Astrocyte of the cerebellum (primary cell): ENCODE measurements at regions not wholly inside any gene's neighbourhood (a gene's known extent, or its start where the extent isn't known, plus 50 kb on each side); places are given as distances from the start of the nearest gene placed in this dataset.

Source experiments
- DNase-seq: peaks from one replicate; pipeline ENCODE4 v3.0.0-alpha.2; 2011; ENCODE audit warnings: low read depth
- H3K4me3 ChIP-seq: 2 replicates; pipeline ENCODE4 v1.5.1; 2011; ENCODE audit warnings: mild to moderate bottlenecking, low read depth, low read length, moderate library complexity
- in situ Hi-C: cut with HindIII; loops from 2 replicates; pipeline ENCODE4 v1.10.0; 2017; ENCODE audit warnings: low sequenced_read_pairs
- TF ChIP-seq, protein P1 (sequence below): IDR thresholded peaks from 2 replicates; pipeline ENCODE4 v1.5.1; 2012; ENCODE audit warnings: low read length, low read depth, moderate library complexity, mild to moderate bottlenecking; ENCODE audit errors: missing control alignments

DNA sequence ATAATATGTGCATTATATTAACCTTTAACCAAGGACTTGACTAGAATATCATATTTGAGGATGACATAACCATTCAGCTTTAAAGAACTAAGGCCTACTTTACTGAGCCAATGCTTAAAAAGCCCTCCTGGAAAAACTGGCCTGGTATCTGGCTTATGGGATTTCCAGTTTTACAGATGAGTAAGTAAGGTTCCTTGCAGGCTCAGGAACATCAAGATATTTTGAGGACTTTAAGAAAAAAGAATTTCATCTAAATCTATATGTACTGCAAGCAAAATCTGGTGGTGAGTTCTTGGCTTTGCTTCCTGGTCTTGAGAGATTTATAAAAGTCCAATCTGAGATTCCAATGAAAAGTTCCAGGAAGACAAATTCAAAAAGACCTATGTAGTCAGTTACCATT lies 417.0 kb upstream of the NRXN1 start:
- no peak overlapping the region for H3K4me3 ChIP-seq
- TF ChIP-seq, protein P1, sequence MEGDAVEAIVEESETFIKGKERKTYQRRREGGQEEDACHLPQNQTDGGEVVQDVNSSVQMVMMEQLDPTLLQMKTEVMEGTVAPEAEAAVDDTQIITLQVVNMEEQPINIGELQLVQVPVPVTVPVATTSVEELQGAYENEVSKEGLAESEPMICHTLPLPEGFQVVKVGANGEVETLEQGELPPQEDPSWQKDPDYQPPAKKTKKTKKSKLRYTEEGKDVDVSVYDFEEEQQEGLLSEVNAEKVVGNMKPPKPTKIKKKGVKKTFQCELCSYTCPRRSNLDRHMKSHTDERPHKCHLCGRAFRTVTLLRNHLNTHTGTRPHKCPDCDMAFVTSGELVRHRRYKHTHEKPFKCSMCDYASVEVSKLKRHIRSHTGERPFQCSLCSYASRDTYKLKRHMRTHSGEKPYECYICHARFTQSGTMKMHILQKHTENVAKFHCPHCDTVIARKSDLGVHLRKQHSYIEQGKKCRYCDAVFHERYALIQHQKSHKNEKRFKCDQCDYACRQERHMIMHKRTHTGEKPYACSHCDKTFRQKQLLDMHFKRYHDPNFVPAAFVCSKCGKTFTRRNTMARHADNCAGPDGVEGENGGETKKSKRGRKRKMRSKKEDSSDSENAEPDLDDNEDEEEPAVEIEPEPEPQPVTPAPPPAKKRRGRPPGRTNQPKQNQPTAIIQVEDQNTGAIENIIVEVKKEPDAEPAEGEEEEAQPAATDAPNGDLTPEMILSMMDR, result no peak
- in situ Hi-C loops, result no loop called here
- no peak for DNase-seq

DNA sequence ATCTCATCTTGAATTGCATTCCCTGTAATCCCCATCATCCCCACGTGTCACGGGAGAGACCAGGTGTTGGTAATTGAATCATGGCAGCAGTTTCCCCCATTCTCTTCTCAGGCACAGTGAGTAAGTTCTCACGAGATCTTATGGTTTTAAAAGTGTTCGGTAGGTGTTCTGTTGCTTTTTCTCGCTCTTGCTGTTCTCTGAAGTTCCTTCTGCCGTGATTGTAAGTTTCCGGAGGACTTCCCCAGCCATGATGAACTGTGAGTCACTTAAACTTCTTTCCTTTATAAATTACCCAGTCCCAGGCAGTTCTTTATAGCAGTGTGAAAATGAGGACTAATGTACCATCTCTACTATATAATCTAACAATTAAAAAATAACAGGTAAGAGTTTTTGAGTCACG lies 409.9 kb upstream of the NRXN1 start:
- DNase-seq, result no peak
- TF ChIP-seq, protein P1, result no peak
- in situ Hi-C loops, result no loop called here
- H3K4me3 ChIP-seq, result no peak overlapping the region

- no peak overlapping the region for H3K4me3 ChIP-seq
- DNase-seq, result no peak
- TF ChIP-seq, protein P1, result no peak
- in situ Hi-C loops, result no loop called here
These were observed 392.5 kb upstream of the NRXN1 start for GRCh38 chr2:51424418-51424817.

GRCh38 chr2:51420511-51420910 lies 388.6 kb upstream of the NRXN1 start:
- no peak for DNase-seq
- no peak overlapping the region for H3K4me3 ChIP-seq
- TF ChIP-seq, protein P1, result no peak
- in situ Hi-C loops, result no loop called here

- TF ChIP-seq, protein P1, result no peak
- no peak for DNase-seq
- H3K4me3 ChIP-seq, result no peak overlapping the region
- in situ Hi-C loops, result no loop called here
These were observed 381.8 kb upstream of the NRXN1 start for GRCh38 chr2:51413726-51414125.

GRCh38 chr2:51410331-51410730 lies 378.4 kb upstream of the NRXN1 start:
- TF ChIP-seq, protein P1, result no peak
- in situ Hi-C loops, result no loop called here
- no peak overlapping the region for H3K4me3 ChIP-seq
- DNase-seq, result no peak

GRCh38 chr2:51409920-51410319 lies 378.0 kb upstream of the NRXN1 start:
- TF ChIP-seq, protein P1, result no peak
- DNase-seq, result no peak
- in situ Hi-C loops, result no loop called here
- H3K4me3 ChIP-seq, result no peak overlapping the region
